ENCODE measurements at regions not wholly inside any gene's neighbourhood (a gene's known extent, or its start where the extent isn't known, plus 50 kb on each side); places are given as distances from the start of the nearest gene placed in this dataset.
A peak's percentile ranks its signal among the peaks of the same experiment; 100 is the strongest.

DNA sequence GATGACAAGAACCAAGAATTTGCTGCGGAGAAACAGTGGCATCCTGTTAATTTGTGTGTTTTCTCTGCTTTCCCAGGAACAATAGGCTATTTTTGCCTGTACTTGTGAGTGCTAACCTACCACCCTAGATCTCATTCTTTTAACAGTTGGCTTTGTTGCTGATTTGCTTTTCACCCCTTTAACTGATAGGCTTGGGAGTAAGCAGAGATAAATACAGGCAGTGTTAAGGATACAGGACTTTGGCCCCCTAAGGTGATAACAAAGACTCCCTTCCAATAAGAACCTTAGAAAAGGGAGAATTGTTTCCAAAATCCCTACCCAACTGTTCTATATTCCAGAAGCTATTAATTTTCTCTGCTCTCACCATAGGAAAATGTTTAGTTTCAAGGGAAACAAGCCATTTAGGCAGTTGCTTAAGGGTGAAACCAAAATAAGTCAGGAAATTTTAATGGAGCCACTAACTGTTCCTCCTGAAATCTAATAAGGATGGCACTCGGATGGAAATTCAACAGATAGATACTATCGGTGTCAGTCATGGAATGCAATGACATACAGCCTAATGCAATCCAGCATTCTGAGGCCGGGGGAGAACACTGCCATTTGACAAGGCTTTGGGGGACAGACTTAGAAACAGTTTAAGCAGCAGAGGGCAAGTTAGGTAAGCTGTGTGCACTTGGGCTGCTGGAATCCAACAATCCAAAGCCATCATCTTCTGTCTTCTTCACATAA lies 238.8 kb downstream of the RNF152 start:
- ATAC-seq (peak in 1 of 4 donors; percentile 47), FAIRE-seq (no peak), DNase-seq (no peak)
- H3K9me3 ChIP-seq = no peaks in the 10 kb centered on the region
- 59 to 72% methylated on average over 4 of the region's 4 CpGs for WGBS, 2 donors
- no peak for TF ChIP-seq CTCF (IDR thresholded peaks at IDR 0.05)
- no peaks in the 10 kb centered on the region for H3K36me3 ChIP-seq
- H3K4me1 ChIP-seq = no peaks in the 10 kb centered on the region
- peak overlapping the region in 1 of 4 donors; percentile 7 for H3K27ac ChIP-seq
- H3K27me3 ChIP-seq = no peaks in the 10 kb centered on the region
- H3K4me3 ChIP-seq = no peak overlapping the region
- intact Hi-C loops (cut with DNase I) = no loop called here

GRCh38 chr18:61651880-61652268 lies 240.9 kb downstream of the RNF152 start:
- TF ChIP-seq CTCF (IDR thresholded peaks at IDR 0.05) = no peak
- no peaks in the 10 kb centered on the region for H3K27me3 ChIP-seq
- no peaks in the 10 kb centered on the region for H3K36me3 ChIP-seq
- intact Hi-C loops (cut with DNase I) = no loop called here
- ATAC-seq (no peak), DNase-seq (no peak), FAIRE-seq (no peak)
- H3K4me1 ChIP-seq = no peaks in the 10 kb centered on the region
- H3K9me3 ChIP-seq = no peaks in the 10 kb centered on the region
- WGBS, 2 donors = 77 to 82% methylated on average over 4 of the region's 4 CpGs
- no peak overlapping the region for H3K4me3 ChIP-seq
- H3K27ac ChIP-seq = no peak overlapping the region

- no peaks in the 10 kb centered on the region for H3K36me3 ChIP-seq
- DNase-seq = no peak
- no peak overlapping the region for H3K4me3 ChIP-seq
- no peaks in the 10 kb centered on the region for H3K27me3 ChIP-seq
- WGBS, 2 donors = 58 to 65% methylated on average over 3 of the region's 3 CpGs
- H3K9me3 ChIP-seq = no peaks in the 10 kb centered on the region
- no peak for TF ChIP-seq CTCF (IDR thresholded peaks at IDR 0.05)
- no peak for FAIRE-seq
- H3K27ac ChIP-seq = no peak overlapping the region
- ATAC-seq = no peak
- no peaks in the 10 kb centered on the region for H3K4me1 ChIP-seq
- intact Hi-C loops (cut with DNase I) = no loop called here
Observed at GRCh38 chr18:61651145-61651879, 241.5 kb downstream of the RNF152 start.

- no peak for FAIRE-seq
- Histone ChIP-seq H3K36me3 (no peaks in the 10 kb centered on the region), H3K4me1 (no peaks in the 10 kb centered on the region), H3K27me3 (no peaks in the 10 kb centered on the region), H3K27ac (no peak overlapping the region), H3K9me3 (no peaks in the 10 kb centered on the region), H3K4me3 (no peak overlapping the region)
- no peak for ATAC-seq
- no peak for TF ChIP-seq CTCF (IDR thresholded peaks at IDR 0.05)
- no peak for DNase-seq
- WGBS, 2 donors = 71 to 81% methylated on average over 8 of the region's 8 CpGs
- intact Hi-C loops (cut with DNase I) = loop anchor here in 1 of 3 donors (5.0 kb wide), 1 partner anchor 248 kb away; the partner anchor contains the start of gene RNF152
Observed at GRCh38 chr18:61643884-61644647, 248.7 kb downstream of the RNF152 start.
